ENCODE measurements at regions not wholly inside any gene's neighbourhood (a gene's known extent, or its start where the extent isn't known, plus 50 kb on each side); places are given as distances from the start of the nearest gene placed in this dataset.
A peak's percentile ranks its signal among the peaks of the same experiment; 100 is the strongest.

- Histone ChIP-seq H3K9me1 (replicated peaks; ENCODE audit: control insufficient read depth, extremely low read depth, insufficient read depth, low read length) (no peaks in the 10 kb centered on the region), H3K36me3 (ENCODE audit: control insufficient read depth in 2 of 2, extremely low read depth in 1 of 2, insufficient read depth in 2 of 2, low read length in 2 of 2) (no peaks in the 10 kb centered on the region), H2AFZ (ENCODE audit: low read depth, low read length) (no peak overlapping the region), H4K20me1 (replicated peaks; ENCODE audit: control insufficient read depth, extremely low read depth, insufficient read depth, low read length) (no peaks in the 10 kb centered on the region), H3K9me3 (replicated peaks; ENCODE audit: control insufficient read depth, insufficient read depth, low read length) (no peaks in the 10 kb centered on the region), H3K79me2 (ENCODE audit: control insufficient read depth, insufficient read depth, low read length) (no peaks in the 10 kb centered on the region), H3K4me1 (ENCODE audit: control insufficient read depth, extremely low read depth, insufficient read depth, low read length) (peaks cover 18% of the 10 kb centered on the region), H3K9ac (replicated peaks; ENCODE audit: extremely low read depth, insufficient read depth, low read length) (no peak overlapping the region), H3K27ac (ENCODE audit: insufficient read depth, low read depth, low read length) (no peak overlapping the region), H3K4me2 (ENCODE audit: insufficient read depth, low read length) (peak overlapping the region; percentile 28), H3K27me3 (ENCODE audit: control insufficient read depth in 2 of 2, insufficient read depth in 2 of 2, low read length in 2 of 2) (peaks cover 0 to 6% of the 10 kb centered on the region in 2 experiments), H3K4me3 (replicated peaks in 1 of 3; ENCODE audit: insufficient read depth in 1 of 3, low read depth in 1 of 3, low read length in 3 of 3) (no peak overlapping the region)
- BruUV-seq (replicated peaks) = no TSS peak
- peak; percentile 79 for DNase-seq (ENCODE audit: low read depth, low spot score)
- ChIA-PET POLR2A (no interaction called here), CTCF (interaction anchor here (0.7 to 2.5 kb wide), 8 partner anchors 12 to 215 kb away, joined by 3 to 7 read pairs (median 4); no protein-coding TSS in a partner anchor)
- dilution Hi-C loops (cut with MboI; ENCODE audit: extremely low pct_ligation_motif_present, low sequenced_read_pairs) = no loop called here
- intact Hi-C loops (cut with micrococcal nuclease) = loop anchor here (1.0 to 5.0 kb wide), 4 partner anchors 20 to 99 kb away; partner anchors contain the start of gene SERPINE2
- TF ChIP-seq MYC (IDR thresholded peaks at IDR 0.05; ENCODE audit: low read depth, low read length) (no peak), EZH2 (IDR thresholded peaks at IDR 0.05; ENCODE audit: borderline replicate concordance, low read depth, low read length, severe bottlenecking) (no peak), CTCF (IDR thresholded peaks at IDR 0.05; ENCODE audit: extremely low read depth in 1 of 2, insufficient read depth in 1 of 2, low read depth in 1 of 2, low read length in 2 of 2) (no peak), POLR2AphosphoS5 (IDR thresholded peaks at IDR 0.05; ENCODE audit: insufficient read depth, low read depth, low read length) (peak; percentile 44), MAX (IDR thresholded peaks at IDR 0.05; ENCODE audit: insufficient read depth, insufficient read length) (no peak), FOS (IDR thresholded peaks at IDR 0.05; ENCODE audit: borderline replicate concordance, insufficient read depth, low read length) (peak; percentile 90), GATA2 (IDR thresholded peaks at IDR 0.05; ENCODE audit: insufficient read depth, insufficient read length, low read depth, low read length) (peak; percentile 70), JUN (IDR thresholded peaks at IDR 0.05; ENCODE audit: borderline replicate concordance, insufficient read depth, insufficient read length, low read depth) (peak; percentile 82), POLR2A (IDR thresholded peaks at IDR 0.05; ENCODE audit: low read depth, low read length) (no peak)
- peak; percentile 82 for FAIRE-seq
These were observed 83.5 kb upstream of the SERPINE2 start for GRCh38 chr2:224122542-224122941.

All from endothelial cell of umbilical vein (primary cell).